ENCODE measurements at regions not wholly inside any gene's neighbourhood (a gene's known extent, or its start where the extent isn't known, plus 50 kb on each side); places are given as distances from the start of the nearest gene placed in this dataset.

DNA sequence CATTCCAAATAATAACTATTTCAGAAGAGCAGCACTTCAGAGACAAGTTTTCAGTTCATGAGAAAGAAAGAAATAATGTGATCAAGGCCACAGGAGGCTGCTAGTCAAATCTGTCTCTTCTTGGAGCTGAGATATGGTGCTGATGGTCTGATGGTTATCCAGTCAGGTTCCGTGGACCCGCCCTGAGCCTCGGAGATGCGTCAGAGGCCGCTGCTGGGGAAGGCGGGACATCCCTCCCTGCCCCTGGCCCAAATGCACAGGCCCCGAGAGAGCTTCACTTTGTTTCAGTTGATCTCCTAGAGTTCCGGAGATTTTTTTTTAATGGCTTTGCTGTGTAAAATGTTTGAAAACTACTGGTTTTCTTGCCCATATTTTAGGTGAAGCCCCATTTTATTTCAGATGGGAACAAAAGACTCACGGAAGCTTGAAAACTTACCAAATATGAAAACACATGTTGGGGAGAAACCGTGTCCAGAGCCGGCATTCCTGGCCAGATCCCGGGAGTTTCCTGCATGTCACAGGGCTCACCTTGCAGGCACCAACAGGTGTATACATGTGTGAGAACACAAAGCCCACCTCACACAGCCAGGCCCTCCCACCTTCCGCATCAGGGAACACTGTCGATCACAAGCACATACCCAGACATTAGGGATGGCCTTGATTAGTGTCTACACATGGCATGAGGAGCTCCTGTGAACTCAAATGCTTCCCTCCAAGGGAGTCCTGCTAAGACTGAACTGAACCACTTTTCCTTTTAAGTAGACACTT, 499.0 kb downstream of the TCERG1L start:
- Histone ChIP-seq H3K4me2 (no peak overlapping the region), H3K9me2 (ENCODE audit: insufficient read depth) (no peaks in the 10 kb centered on the region), H3K27me3 (ENCODE audit: insufficient read depth) (no peaks in the 10 kb centered on the region), H3F3A (replicated peaks; ENCODE audit: low read depth) (no peaks in the 10 kb centered on the region), H3K79me2 (replicated peaks; ENCODE audit: insufficient read depth) (no peaks in the 10 kb centered on the region), H2AFZ (no peak overlapping the region), H3K4me1 (ENCODE audit: insufficient read depth) (no peaks in the 10 kb centered on the region), H3K27ac (ENCODE audit: low read depth) (no peak overlapping the region), H4K20me1 (replicated peaks; ENCODE audit: insufficient read depth) (no peaks in the 10 kb centered on the region), H3K36me3 (ENCODE audit: insufficient read depth) (peaks cover 3% of the 10 kb centered on the region; the same call in 1 of the 2 replicates), H3K4me3 (no peak overlapping the region)
- DNase-seq (ENCODE audit: low spot score) (no peak), ATAC-seq (no peak)
- 0 out of 3 replicates have a peak, but pooled peaks cover 8% of the 10 kb centered on the region for H3K36me3 Mint-ChIP-seq (ENCODE audit: low read depth)
- no peaks in the 10 kb centered on the region for H3K27me3 Mint-ChIP-seq (ENCODE audit: insufficient read depth, low read depth, poor library complexity)
- no peak overlapping the region for H3K27ac Mint-ChIP-seq
- peaks cover 82% of the 10 kb centered on the region for H3K9me3 Mint-ChIP-seq
- TF ChIP-seq CREB1 (CRISPR knock-in tag; IDR thresholded peaks at IDR 0.05; ENCODE audit: low read depth): no peak
- no peak for TF ChIP-seq CTCF (conservative IDR thresholded peaks at IDR 0.05; ENCODE audit: low read depth in 2 of 2)
- TF ChIP-seq, protein P1, sequence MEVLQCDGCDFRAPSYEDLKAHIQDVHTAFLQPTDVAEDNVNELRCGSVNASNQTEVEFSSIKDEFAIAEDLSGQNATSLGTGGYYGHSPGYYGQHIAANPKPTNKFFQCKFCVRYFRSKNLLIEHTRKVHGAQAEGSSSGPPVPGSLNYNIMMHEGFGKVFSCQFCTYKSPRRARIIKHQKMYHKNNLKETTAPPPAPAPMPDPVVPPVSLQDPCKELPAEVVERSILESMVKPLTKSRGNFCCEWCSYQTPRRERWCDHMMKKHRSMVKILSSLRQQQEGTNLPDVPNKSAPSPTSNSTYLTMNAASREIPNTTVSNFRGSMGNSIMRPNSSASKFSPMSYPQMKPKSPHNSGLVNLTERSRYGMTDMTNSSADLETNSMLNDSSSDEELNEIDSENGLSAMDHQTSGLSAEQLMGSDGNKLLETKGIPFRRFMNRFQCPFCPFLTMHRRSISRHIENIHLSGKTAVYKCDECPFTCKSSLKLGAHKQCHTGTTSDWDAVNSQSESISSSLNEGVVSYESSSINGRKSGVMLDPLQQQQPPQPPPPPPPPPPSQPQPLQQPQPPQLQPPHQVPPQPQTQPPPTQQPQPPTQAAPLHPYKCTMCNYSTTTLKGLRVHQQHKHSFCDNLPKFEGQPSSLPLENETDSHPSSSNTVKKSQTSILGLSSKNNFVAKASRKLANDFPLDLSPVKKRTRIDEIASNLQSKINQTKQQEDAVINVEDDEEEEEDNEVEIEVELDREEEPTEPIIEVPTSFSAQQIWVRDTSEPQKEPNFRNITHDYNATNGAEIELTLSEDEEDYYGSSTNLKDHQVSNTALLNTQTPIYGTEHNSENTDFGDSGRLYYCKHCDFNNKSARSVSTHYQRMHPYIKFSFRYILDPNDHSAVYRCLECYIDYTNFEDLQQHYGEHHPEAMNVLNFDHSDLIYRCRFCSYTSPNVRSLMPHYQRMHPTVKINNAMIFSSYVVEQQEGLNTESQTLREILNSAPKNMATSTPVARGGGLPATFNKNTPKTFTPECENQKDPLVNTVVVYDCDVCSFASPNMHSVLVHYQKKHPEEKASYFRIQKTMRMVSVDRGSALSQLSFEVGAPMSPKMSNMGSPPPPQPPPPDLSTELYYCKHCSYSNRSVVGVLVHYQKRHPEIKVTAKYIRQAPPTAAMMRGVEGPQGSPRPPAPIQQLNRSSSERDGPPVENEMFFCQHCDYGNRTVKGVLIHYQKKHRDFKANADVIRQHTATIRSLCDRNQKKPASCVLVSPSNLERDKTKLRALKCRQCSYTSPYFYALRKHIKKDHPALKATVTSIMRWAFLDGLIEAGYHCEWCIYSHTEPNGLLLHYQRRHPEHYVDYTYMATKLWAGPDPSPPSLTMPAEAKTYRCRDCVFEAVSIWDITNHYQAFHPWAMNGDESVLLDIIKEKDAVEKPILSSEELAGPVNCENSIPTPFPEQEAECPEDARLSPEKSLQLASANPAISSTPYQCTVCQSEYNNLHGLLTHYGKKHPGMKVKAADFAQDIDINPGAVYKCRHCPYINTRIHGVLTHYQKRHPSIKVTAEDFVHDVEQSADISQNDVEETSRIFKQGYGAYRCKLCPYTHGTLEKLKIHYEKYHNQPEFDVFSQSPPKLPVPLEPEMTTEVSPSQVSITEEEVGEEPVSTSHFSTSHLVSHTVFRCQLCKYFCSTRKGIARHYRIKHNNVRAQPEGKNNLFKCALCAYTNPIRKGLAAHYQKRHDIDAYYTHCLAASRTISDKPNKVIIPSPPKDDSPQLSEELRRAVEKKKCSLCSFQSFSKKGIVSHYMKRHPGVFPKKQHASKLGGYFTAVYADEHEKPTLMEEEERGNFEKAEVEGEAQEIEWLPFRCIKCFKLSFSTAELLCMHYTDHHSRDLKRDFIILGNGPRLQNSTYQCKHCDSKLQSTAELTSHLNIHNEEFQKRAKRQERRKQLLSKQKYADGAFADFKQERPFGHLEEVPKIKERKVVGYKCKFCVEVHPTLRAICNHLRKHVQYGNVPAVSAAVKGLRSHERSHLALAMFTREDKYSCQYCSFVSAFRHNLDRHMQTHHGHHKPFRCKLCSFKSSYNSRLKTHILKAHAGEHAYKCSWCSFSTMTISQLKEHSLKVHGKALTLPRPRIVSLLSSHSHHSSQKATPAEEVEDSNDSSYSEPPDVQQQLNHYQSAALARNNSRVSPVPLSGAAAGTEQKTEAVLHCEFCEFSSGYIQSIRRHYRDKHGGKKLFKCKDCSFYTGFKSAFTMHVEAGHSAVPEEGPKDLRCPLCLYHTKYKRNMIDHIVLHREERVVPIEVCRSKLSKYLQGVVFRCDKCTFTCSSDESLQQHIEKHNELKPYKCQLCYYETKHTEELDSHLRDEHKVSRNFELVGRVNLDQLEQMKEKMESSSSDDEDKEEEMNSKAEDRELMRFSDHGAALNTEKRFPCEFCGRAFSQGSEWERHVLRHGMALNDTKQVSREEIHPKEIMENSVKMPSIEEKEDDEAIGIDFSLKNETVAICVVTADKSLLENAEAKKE (CRISPR knock-in tag; IDR thresholded peaks at IDR 0.05): no peak
- no peak for TF ChIP-seq ZNF331 (CRISPR knock-in tag; IDR thresholded peaks at IDR 0.05; ENCODE audit: low read depth)
- TF ChIP-seq POLR2AphosphoS5 (IDR thresholded peaks at IDR 0.05; ENCODE audit: low read depth): no peak
- TF ChIP-seq JUNB (IDR thresholded peaks at IDR 0.05; ENCODE audit: unreplicated experiment): no peak
- no peak for TF ChIP-seq EZH2phosphoT487 (IDR thresholded peaks at IDR 0.05; ENCODE audit: unreplicated experiment)
- H3K4me1 Mint-ChIP-seq: peaks cover 15% of the 10 kb centered on the region; the same call in 2 of the 3 replicates
- H3K4me3 Mint-ChIP-seq: no peak overlapping the region

Measured in GM23338 (cell line).